ENCODE measurements at regions not wholly inside any gene's neighbourhood (a gene's known extent, or its start where the extent isn't known, plus 50 kb on each side); places are given as distances from the start of the nearest gene placed in this dataset.

GRCh38 chr14:62064751-62065323 is 302.6 kb downstream of the SNAPC1 start:
- WGBS (ENCODE audit: extremely low coverage, insufficient read length, low lambda C conversion rate), result no CpG with 5 or more reads among the region's 3 CpGs
- no peaks in the 10 kb centered on the region for H3K79me2 ChIP-seq (ENCODE audit: insufficient read depth, low read length)
- H3K4me3 Mint-ChIP-seq, result no peak overlapping the region
- no peak overlapping the region for H4K5ac ChIP-seq (ENCODE audit: insufficient read length, low read depth, low read length)
- H2BK5ac ChIP-seq (ENCODE audit: insufficient read length, low read length), result no peak overlapping the region
- no peaks in the 10 kb centered on the region for H4K20me1 ChIP-seq (ENCODE audit: control insufficient read depth, insufficient read depth, insufficient read length)
- no peaks in the 10 kb centered on the region for H3K27me3 Mint-ChIP-seq (ENCODE audit: low read depth)
- no peak overlapping the region for H2AK5ac ChIP-seq (ENCODE audit: insufficient read length, low read length)
- no peak overlapping the region for H2AFZ ChIP-seq (ENCODE audit: low read length)
- H3K9ac ChIP-seq (ENCODE audit: extremely low read depth, insufficient read length, low read length), result no peak overlapping the region
- DNase-seq, result no peak
- H3K79me1 ChIP-seq (ENCODE audit: insufficient read depth, low read depth, low read length, poor library complexity, severe bottlenecking), result no peaks in the 10 kb centered on the region
- no peak overlapping the region for H3K27ac Mint-ChIP-seq
- H3K4me1 Mint-ChIP-seq, result peaks cover 13 to 15% of the 10 kb centered on the region in 2 experiments
- no peak overlapping the region for H3K14ac ChIP-seq (ENCODE audit: insufficient read depth, low read length)
- no peaks in the 10 kb centered on the region for H3K23me2 ChIP-seq (ENCODE audit: insufficient read length, low read depth, low read length, poor library complexity, severe bottlenecking)
- no peak overlapping the region for H2BK15ac ChIP-seq (ENCODE audit: low read depth, low read length)
- no peak overlapping the region for H2BK12ac ChIP-seq (ENCODE audit: insufficient read length, low read depth, low read length)
- no peaks in the 10 kb centered on the region for H3K36me3 Mint-ChIP-seq (ENCODE audit: insufficient read depth in 1 of 3, low read depth in 3 of 3)
- H3K4me2 ChIP-seq (ENCODE audit: insufficient read depth, insufficient read length, low read length), result no peak overlapping the region
- no peak overlapping the region for H2BK120ac ChIP-seq (ENCODE audit: low read depth, low read length, poor library complexity, severe bottlenecking)
- no peak overlapping the region for H4K91ac ChIP-seq (ENCODE audit: insufficient read length, low read depth, low read length)
- H3K27me3 ChIP-seq (ENCODE audit: insufficient read depth, low read length), result no peaks in the 10 kb centered on the region
- H2BK20ac ChIP-seq (ENCODE audit: low read depth, low read length, poor library complexity, severe bottlenecking), result no peak overlapping the region
- H3K56ac ChIP-seq (ENCODE audit: insufficient read length, low read depth, low read length), result no peak overlapping the region
- no peak for TF ChIP-seq CTCF (conservative IDR thresholded peaks at IDR 0.05)
- H4K8ac ChIP-seq (replicated peaks; ENCODE audit: insufficient read length, low read depth, low read length), result no peak overlapping the region
- no peaks in the 10 kb centered on the region for H3K4me1 ChIP-seq (ENCODE audit: insufficient read depth, low read length)
- no peak overlapping the region for H3K4ac ChIP-seq (ENCODE audit: low read depth, low read length)
- H3K9me3 ChIP-seq (ENCODE audit: control insufficient read depth, low read depth, low read length), result no peaks in the 10 kb centered on the region
- no peak overlapping the region for H3T11ph ChIP-seq (ENCODE audit: low read length)
- H3K27ac ChIP-seq (ENCODE audit: insufficient read length, low read depth, low read length), result no peak overlapping the region
- no peak overlapping the region for H3K23ac ChIP-seq (ENCODE audit: insufficient read length, low read depth, low read length)
- no peak overlapping the region for H3K18ac ChIP-seq (ENCODE audit: insufficient read length, low read depth, low read length)
- no peaks in the 10 kb centered on the region for H3K9me3 Mint-ChIP-seq

Measured in H9 (cell line).